ENCODE measurements at regions not wholly inside any gene's neighbourhood (a gene's known extent, or its start where the extent isn't known, plus 50 kb on each side); places are given as distances from the start of the nearest gene placed in this dataset.

- no peaks in the 10 kb centered on the region for H3K9me3 ChIP-seq (ENCODE audit: control insufficient read depth, low read length)
- DNase-seq (ENCODE audit: low read depth), result no peak
- H3K4me3 ChIP-seq (ENCODE audit: low read length), result no peak overlapping the region
- H3K36me3 ChIP-seq (ENCODE audit: control insufficient read depth, insufficient read depth, low read length, severe bottlenecking), result no peaks in the 10 kb centered on the region
- no peaks in the 10 kb centered on the region for H3K4me1 ChIP-seq (ENCODE audit: control insufficient read depth, insufficient read depth, low read length)
- H3K27me3 ChIP-seq (replicated peaks; ENCODE audit: control insufficient read depth, insufficient read depth, low read length), result no peaks in the 10 kb centered on the region
- H3K9ac ChIP-seq (ENCODE audit: low read length), result no peak overlapping the region
Measured at GRCh38 chr18:47507651-47508050, 256.2 kb upstream of the SKOR2 start.

- DNase-seq (ENCODE audit: low read depth), result no peak
- Histone ChIP-seq H3K27me3 (replicated peaks; ENCODE audit: control insufficient read depth, insufficient read depth, low read length) (no peaks in the 10 kb centered on the region), H3K9me3 (ENCODE audit: control insufficient read depth, low read length) (no peaks in the 10 kb centered on the region), H3K4me1 (ENCODE audit: control insufficient read depth, insufficient read depth, low read length) (no peaks in the 10 kb centered on the region), H3K9ac (ENCODE audit: low read length) (no peak overlapping the region), H3K4me3 (ENCODE audit: low read length) (no peak overlapping the region), H3K36me3 (ENCODE audit: control insufficient read depth, insufficient read depth, low read length, severe bottlenecking) (no peaks in the 10 kb centered on the region)
Measured at GRCh38 chr18:47506897-47507296, 255.4 kb upstream of the SKOR2 start.

GRCh38 chr18:47501946-47502345 lies 250.5 kb upstream of the SKOR2 start:
- H3K4me3 ChIP-seq (ENCODE audit: low read length), result no peak overlapping the region
- no peaks in the 10 kb centered on the region for H3K36me3 ChIP-seq (ENCODE audit: control insufficient read depth, insufficient read depth, low read length, severe bottlenecking)
- no peaks in the 10 kb centered on the region for H3K4me1 ChIP-seq (ENCODE audit: control insufficient read depth, insufficient read depth, low read length)
- DNase-seq (ENCODE audit: low read depth), result no peak
- no peak overlapping the region for H3K9ac ChIP-seq (ENCODE audit: low read length)
- peaks cover 16% of the 10 kb centered on the region for H3K27me3 ChIP-seq (replicated peaks; ENCODE audit: control insufficient read depth, insufficient read depth, low read length)
- peaks cover 6% of the 10 kb centered on the region for H3K9me3 ChIP-seq (ENCODE audit: control insufficient read depth, low read length)

- no peak overlapping the region for H3K4me3 ChIP-seq (ENCODE audit: low read length)
- no peaks in the 10 kb centered on the region for H3K4me1 ChIP-seq (ENCODE audit: control insufficient read depth, insufficient read depth, low read length)
- DNase-seq (ENCODE audit: low read depth), result no peak
- H3K9ac ChIP-seq (ENCODE audit: low read length), result no peak overlapping the region
- H3K27me3 ChIP-seq (replicated peaks; ENCODE audit: control insufficient read depth, insufficient read depth, low read length), result peaks cover 16% of the 10 kb centered on the region
- no peaks in the 10 kb centered on the region for H3K36me3 ChIP-seq (ENCODE audit: control insufficient read depth, insufficient read depth, low read length, severe bottlenecking)
- peaks cover 6% of the 10 kb centered on the region for H3K9me3 ChIP-seq (ENCODE audit: control insufficient read depth, low read length)
Measured at GRCh38 chr18:47500930-47501329, 249.5 kb upstream of the SKOR2 start.

GRCh38 chr18:47492691-47493090 lies 241.2 kb upstream of the SKOR2 start:
- Histone ChIP-seq H3K9me3 (ENCODE audit: control insufficient read depth, low read length) (no peaks in the 10 kb centered on the region), H3K9ac (ENCODE audit: low read length) (no peak overlapping the region), H3K4me1 (ENCODE audit: control insufficient read depth, insufficient read depth, low read length) (no peaks in the 10 kb centered on the region), H3K4me3 (ENCODE audit: low read length) (no peak overlapping the region), H3K27me3 (replicated peaks; ENCODE audit: control insufficient read depth, insufficient read depth, low read length) (peaks cover 7% of the 10 kb centered on the region), H3K36me3 (ENCODE audit: control insufficient read depth, insufficient read depth, low read length, severe bottlenecking) (no peaks in the 10 kb centered on the region)
- DNase-seq (ENCODE audit: low read depth), result no peak

- Histone ChIP-seq H3K9me3 (ENCODE audit: control insufficient read depth, low read length) (no peaks in the 10 kb centered on the region), H3K36me3 (ENCODE audit: control insufficient read depth, insufficient read depth, low read length, severe bottlenecking) (no peaks in the 10 kb centered on the region), H3K9ac (ENCODE audit: low read length) (no peak overlapping the region), H3K4me1 (ENCODE audit: control insufficient read depth, insufficient read depth, low read length) (no peaks in the 10 kb centered on the region), H3K4me3 (ENCODE audit: low read length) (no peak overlapping the region), H3K27me3 (replicated peaks; ENCODE audit: control insufficient read depth, insufficient read depth, low read length) (peaks cover 4% of the 10 kb centered on the region)
- DNase-seq (ENCODE audit: low read depth), result no peak
Measured at GRCh38 chr18:47490882-47491281, 239.4 kb upstream of the SKOR2 start.

GRCh38 chr18:47485221-47485797 lies 233.8 kb upstream of the SKOR2 start:
- no peaks in the 10 kb centered on the region for H3K4me1 ChIP-seq (ENCODE audit: control insufficient read depth, insufficient read depth, low read length)
- peaks cover 28% of the 10 kb centered on the region for H3K27me3 ChIP-seq (replicated peaks; ENCODE audit: control insufficient read depth, insufficient read depth, low read length)
- H3K9me3 ChIP-seq (ENCODE audit: control insufficient read depth, low read length), result no peaks in the 10 kb centered on the region
- DNase-seq (ENCODE audit: low read depth), result no peak
- no peak overlapping the region for H3K9ac ChIP-seq (ENCODE audit: low read length)
- no peak overlapping the region for H3K4me3 ChIP-seq (ENCODE audit: low read length)
- H3K36me3 ChIP-seq (ENCODE audit: control insufficient read depth, insufficient read depth, low read length, severe bottlenecking), result no peaks in the 10 kb centered on the region

- Histone ChIP-seq H3K9me3 (ENCODE audit: control insufficient read depth, low read length) (no peaks in the 10 kb centered on the region), H3K36me3 (ENCODE audit: control insufficient read depth, insufficient read depth, low read length, severe bottlenecking) (no peaks in the 10 kb centered on the region), H3K4me3 (ENCODE audit: low read length) (no peak overlapping the region), H3K4me1 (ENCODE audit: control insufficient read depth, insufficient read depth, low read length) (no peaks in the 10 kb centered on the region), H3K9ac (ENCODE audit: low read length) (no peak overlapping the region), H3K27me3 (replicated peaks; ENCODE audit: control insufficient read depth, insufficient read depth, low read length) (peaks cover 28% of the 10 kb centered on the region)
- DNase-seq (ENCODE audit: low read depth), result no peak
Measured at GRCh38 chr18:47484068-47484467, 232.6 kb upstream of the SKOR2 start.

- no peaks in the 10 kb centered on the region for H3K36me3 ChIP-seq (ENCODE audit: control insufficient read depth, insufficient read depth, low read length, severe bottlenecking)
- no peaks in the 10 kb centered on the region for H3K4me1 ChIP-seq (ENCODE audit: control insufficient read depth, insufficient read depth, low read length)
- H3K4me3 ChIP-seq (ENCODE audit: low read length), result no peak overlapping the region
- no peaks in the 10 kb centered on the region for H3K9me3 ChIP-seq (ENCODE audit: control insufficient read depth, low read length)
- no peak overlapping the region for H3K9ac ChIP-seq (ENCODE audit: low read length)
- peaks cover 35% of the 10 kb centered on the region for H3K27me3 ChIP-seq (replicated peaks; ENCODE audit: control insufficient read depth, insufficient read depth, low read length)
- DNase-seq (ENCODE audit: low read depth), result no peak
Measured at GRCh38 chr18:47480166-47480565, 228.7 kb upstream of the SKOR2 start.

- Histone ChIP-seq H3K9ac (ENCODE audit: low read length) (no peak overlapping the region), H3K9me3 (ENCODE audit: control insufficient read depth, low read length) (no peaks in the 10 kb centered on the region), H3K4me3 (ENCODE audit: low read length) (no peak overlapping the region), H3K4me1 (ENCODE audit: control insufficient read depth, insufficient read depth, low read length) (no peaks in the 10 kb centered on the region), H3K36me3 (ENCODE audit: control insufficient read depth, insufficient read depth, low read length, severe bottlenecking) (no peaks in the 10 kb centered on the region), H3K27me3 (replicated peaks; ENCODE audit: control insufficient read depth, insufficient read depth, low read length) (peaks cover 23% of the 10 kb centered on the region)
- DNase-seq (ENCODE audit: low read depth), result no peak
Measured at GRCh38 chr18:47471784-47472183, 220.3 kb upstream of the SKOR2 start.

- H3K27me3 ChIP-seq (replicated peaks; ENCODE audit: control insufficient read depth, insufficient read depth, low read length), result peaks cover 20% of the 10 kb centered on the region
- no peak for DNase-seq (ENCODE audit: low read depth)
- no peaks in the 10 kb centered on the region for H3K4me1 ChIP-seq (ENCODE audit: control insufficient read depth, insufficient read depth, low read length)
- no peaks in the 10 kb centered on the region for H3K36me3 ChIP-seq (ENCODE audit: control insufficient read depth, insufficient read depth, low read length, severe bottlenecking)
- H3K4me3 ChIP-seq (ENCODE audit: low read length), result no peak overlapping the region
- no peaks in the 10 kb centered on the region for H3K9me3 ChIP-seq (ENCODE audit: control insufficient read depth, low read length)
- H3K9ac ChIP-seq (ENCODE audit: low read length), result no peak overlapping the region
Measured at GRCh38 chr18:47470941-47471340, 219.5 kb upstream of the SKOR2 start.

GRCh38 chr18:47469576-47469975 lies 218.1 kb upstream of the SKOR2 start:
- H3K27me3 ChIP-seq (replicated peaks; ENCODE audit: control insufficient read depth, insufficient read depth, low read length), result peaks cover 8% of the 10 kb centered on the region

More at GRCh38 chr18:47469576-47469975, 218.1 kb upstream of the SKOR2 start:
- Histone ChIP-seq H3K4me3 (ENCODE audit: low read length) (no peak overlapping the region), H3K9ac (ENCODE audit: low read length) (no peak overlapping the region), H3K9me3 (ENCODE audit: control insufficient read depth, low read length) (no peaks in the 10 kb centered on the region), H3K4me1 (ENCODE audit: control insufficient read depth, insufficient read depth, low read length) (no peaks in the 10 kb centered on the region), H3K36me3 (ENCODE audit: control insufficient read depth, insufficient read depth, low read length, severe bottlenecking) (no peaks in the 10 kb centered on the region)
- DNase-seq (ENCODE audit: low read depth), result no peak

Measured in adipocyte (in vitro differentiated cells).